ENCODE measurements at regions not wholly inside any gene's neighbourhood (a gene's known extent, or its start where the extent isn't known, plus 50 kb on each side); places are given as distances from the start of the nearest gene placed in this dataset.

DNA sequence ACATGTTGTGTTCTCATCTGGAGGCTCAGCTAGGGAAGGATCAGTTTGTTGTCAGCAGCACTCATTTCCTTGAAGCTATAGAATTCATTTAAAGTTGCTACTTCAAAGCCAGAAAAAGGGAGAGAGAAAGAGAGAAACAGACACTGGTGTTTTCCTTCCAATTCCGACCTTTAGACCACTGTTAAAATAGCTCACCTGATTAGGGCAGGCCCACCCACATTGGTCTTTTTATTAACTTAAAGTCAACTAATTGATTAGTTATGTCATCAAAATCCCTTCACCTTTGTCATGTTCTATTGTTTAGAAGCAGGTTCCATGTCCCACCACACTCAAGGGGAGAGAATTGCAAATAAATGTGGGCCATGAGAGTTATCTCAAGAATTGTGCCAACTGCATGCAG, 560.2 kb downstream of the PCDH17 start:
- Histone ChIP-seq H3K27me3 (no peaks in the 10 kb centered on the region), H3K9me3 (no peaks in the 10 kb centered on the region), H3K4me1 (peaks cover 3% of the 10 kb centered on the region; the same call in 1 of the 2 replicates), H3K36me3 (no peaks in the 10 kb centered on the region), H3K4me3 (ENCODE audit: low read depth, low read length) (no peak overlapping the region)
- DNase-seq, result no peak
- TF ChIP-seq, protein P1, sequence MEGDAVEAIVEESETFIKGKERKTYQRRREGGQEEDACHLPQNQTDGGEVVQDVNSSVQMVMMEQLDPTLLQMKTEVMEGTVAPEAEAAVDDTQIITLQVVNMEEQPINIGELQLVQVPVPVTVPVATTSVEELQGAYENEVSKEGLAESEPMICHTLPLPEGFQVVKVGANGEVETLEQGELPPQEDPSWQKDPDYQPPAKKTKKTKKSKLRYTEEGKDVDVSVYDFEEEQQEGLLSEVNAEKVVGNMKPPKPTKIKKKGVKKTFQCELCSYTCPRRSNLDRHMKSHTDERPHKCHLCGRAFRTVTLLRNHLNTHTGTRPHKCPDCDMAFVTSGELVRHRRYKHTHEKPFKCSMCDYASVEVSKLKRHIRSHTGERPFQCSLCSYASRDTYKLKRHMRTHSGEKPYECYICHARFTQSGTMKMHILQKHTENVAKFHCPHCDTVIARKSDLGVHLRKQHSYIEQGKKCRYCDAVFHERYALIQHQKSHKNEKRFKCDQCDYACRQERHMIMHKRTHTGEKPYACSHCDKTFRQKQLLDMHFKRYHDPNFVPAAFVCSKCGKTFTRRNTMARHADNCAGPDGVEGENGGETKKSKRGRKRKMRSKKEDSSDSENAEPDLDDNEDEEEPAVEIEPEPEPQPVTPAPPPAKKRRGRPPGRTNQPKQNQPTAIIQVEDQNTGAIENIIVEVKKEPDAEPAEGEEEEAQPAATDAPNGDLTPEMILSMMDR (IDR thresholded peaks at IDR 0.05; ENCODE audit: low read depth, low read length), result no peak

DNA sequence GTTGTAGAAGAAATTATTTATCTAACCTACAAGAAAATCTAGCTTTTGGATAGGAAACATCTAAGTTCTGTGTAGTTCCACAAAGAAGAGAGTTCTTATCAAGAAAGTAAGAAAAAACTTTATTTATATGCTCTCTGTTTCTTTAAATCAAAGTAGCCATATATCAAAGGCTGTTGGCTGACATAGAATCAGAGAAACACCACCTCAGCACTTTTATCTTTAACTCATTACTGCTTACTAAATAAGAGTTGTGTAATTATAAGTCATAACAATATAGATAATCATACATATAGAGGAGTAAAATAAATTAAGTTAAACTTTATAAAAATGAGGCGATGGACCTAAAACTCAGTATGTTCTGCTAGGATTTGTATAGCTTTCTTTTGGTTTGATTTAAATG, 570.6 kb downstream of the PCDH17 start:
- Histone ChIP-seq H3K4me3 (ENCODE audit: low read depth, low read length) (no peak overlapping the region), H3K27me3 (no peaks in the 10 kb centered on the region; the same call in 1 of the 2 replicates), H3K4me1 (no peaks in the 10 kb centered on the region), H3K36me3 (no peaks in the 10 kb centered on the region), H3K9me3 (no peaks in the 10 kb centered on the region; the same call in 1 of the 2 replicates)
- TF ChIP-seq, protein P1 (IDR thresholded peaks at IDR 0.05; ENCODE audit: low read depth, low read length), result no peak
- no peak for DNase-seq

GRCh38 chr13:58207501-58207900, 576.0 kb downstream of the PCDH17 start:
- TF ChIP-seq, protein P1 (IDR thresholded peaks at IDR 0.05; ENCODE audit: low read depth, low read length), result no peak
- Histone ChIP-seq H3K36me3 (no peaks in the 10 kb centered on the region), H3K9me3 (no peaks in the 10 kb centered on the region), H3K4me3 (ENCODE audit: low read depth, low read length) (no peak overlapping the region), H3K4me1 (peaks cover 3% of the 10 kb centered on the region; the same call in 1 of the 2 replicates), H3K27me3 (no peaks in the 10 kb centered on the region)
- DNase-seq, result no peak

GRCh38 chr13:58235454-58235853, 603.9 kb downstream of the PCDH17 start:
- H3K4me1 ChIP-seq, result no peaks in the 10 kb centered on the region; the same call in 1 of the 2 replicates
- TF ChIP-seq, protein P1 (IDR thresholded peaks at IDR 0.05; ENCODE audit: low read depth, low read length), result no peak
- no peak for DNase-seq

DNA sequence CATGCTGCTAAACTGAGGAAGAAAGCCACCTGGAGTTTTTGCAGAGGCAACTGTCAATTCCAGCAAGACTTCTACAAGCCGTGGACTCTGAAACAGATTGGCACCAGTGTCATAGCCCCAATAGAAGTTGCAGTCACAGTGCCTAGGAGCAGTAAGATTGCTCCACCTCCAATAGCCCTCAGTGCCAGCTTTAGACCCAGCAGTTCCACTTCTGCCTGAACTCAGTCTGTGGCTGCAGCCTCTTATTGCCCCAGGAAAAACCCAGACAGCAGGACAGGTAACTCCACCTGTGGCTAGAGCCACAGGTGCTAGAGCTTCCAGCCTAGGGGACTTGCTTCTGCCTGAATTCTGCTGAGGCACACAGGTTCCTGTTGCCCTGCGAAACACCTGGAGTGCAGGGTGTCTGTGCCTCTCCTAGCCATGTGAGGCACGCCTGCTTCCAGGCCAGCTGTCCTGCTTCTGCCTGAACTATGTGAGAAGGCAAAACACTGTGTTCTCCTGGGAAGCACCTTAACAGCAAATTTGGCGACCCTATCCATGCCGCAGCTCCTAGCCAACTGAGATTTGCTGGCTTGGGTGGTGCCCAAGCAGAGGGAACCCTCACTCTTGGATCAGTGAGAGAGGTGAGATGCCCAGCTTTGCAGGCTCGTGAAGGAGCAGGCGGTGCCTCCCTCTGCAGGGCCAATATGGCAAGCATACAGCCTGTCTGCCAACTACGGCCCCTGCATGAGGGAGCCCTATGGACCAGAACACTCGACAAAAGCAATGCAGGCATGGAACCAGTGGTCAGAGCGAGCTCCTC, 607.6 kb downstream of the PCDH17 start:
- H3K27me3 ChIP-seq, result no peaks in the 10 kb centered on the region
- no peaks in the 10 kb centered on the region for H3K36me3 ChIP-seq
- DNase-seq, result no peak
- peaks cover 6% of the 10 kb centered on the region; the same call in 1 of the 2 replicates for H3K4me1 ChIP-seq
- no peak overlapping the region for H3K4me3 ChIP-seq (ENCODE audit: low read depth, low read length)
- TF ChIP-seq, protein P1 (IDR thresholded peaks at IDR 0.05; ENCODE audit: low read depth, low read length), result no peak
- no peaks in the 10 kb centered on the region; the same call in 1 of the 2 replicates for H3K9me3 ChIP-seq

More at GRCh38 chr13:58235454-58235853, 603.9 kb downstream of the PCDH17 start:
- H3K9me3 ChIP-seq, result no peaks in the 10 kb centered on the region
- no peaks in the 10 kb centered on the region for H3K27me3 ChIP-seq
- H3K36me3 ChIP-seq, result no peaks in the 10 kb centered on the region
- H3K4me3 ChIP-seq (ENCODE audit: low read depth, low read length), result no peak overlapping the region

DNA sequence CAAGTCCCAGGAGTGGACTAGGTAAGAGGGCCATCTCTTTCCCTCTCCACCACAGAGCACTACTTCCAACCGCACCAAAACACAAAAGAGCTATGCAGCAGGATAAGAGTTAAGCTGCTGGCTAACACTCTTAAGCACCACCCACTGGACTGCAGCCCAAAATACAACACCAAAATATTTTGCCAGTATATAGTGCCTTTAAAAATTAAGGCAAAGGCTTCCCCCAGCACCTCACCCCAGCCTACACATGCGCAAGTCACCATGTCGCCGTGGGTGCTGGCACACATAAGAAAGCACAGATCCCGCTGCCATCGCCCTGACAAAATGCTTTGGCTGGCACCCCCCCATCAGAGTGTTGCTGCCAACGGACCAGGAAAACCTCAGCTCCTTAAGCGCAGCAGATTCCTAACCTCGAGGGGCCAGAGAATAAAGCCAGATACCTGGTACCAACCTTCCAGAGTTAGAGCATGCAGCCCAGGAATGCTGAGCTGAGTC, 608.3 kb downstream of the PCDH17 start:
- Histone ChIP-seq H3K36me3 (no peaks in the 10 kb centered on the region), H3K9me3 (no peaks in the 10 kb centered on the region; the same call in 1 of the 2 replicates), H3K27me3 (no peaks in the 10 kb centered on the region), H3K4me3 (ENCODE audit: low read depth, low read length) (no peak overlapping the region), H3K4me1 (peaks cover 6% of the 10 kb centered on the region; the same call in 1 of the 2 replicates)
- TF ChIP-seq, protein P1 (IDR thresholded peaks at IDR 0.05; ENCODE audit: low read depth, low read length), result no peak
- DNase-seq, result no peak

Measured in BE2C (cell line).